Endothelial cell (in vitro differentiated cells): ENCODE measurements at regions not wholly inside any gene's neighbourhood (a gene's known extent, or its start where the extent isn't known, plus 50 kb on each side); places are given as distances from the start of the nearest gene placed in this dataset.

Experiments used
- DNase-seq: peaks from one replicate; pipeline ENCODE4 v3.0.0; 2021; ENCODE audit warnings: low spot score
- H3K27ac Mint-ChIP-seq: one replicate; pipeline ENCODE4 v1.8.0; 2021; ENCODE audit warnings: mixed read lengths, inconsistent platforms; ENCODE audit not compliant: unreplicated experiment
- H3K27me3 Mint-ChIP-seq: one replicate; pipeline ENCODE4 v1.8.0; 2021; ENCODE audit warnings: mild to moderate bottlenecking, moderate library complexity, mixed read lengths, inconsistent platforms; ENCODE audit not compliant: unreplicated experiment
- H3K36me3 Mint-ChIP-seq: one replicate; pipeline ENCODE4 v1.8.0; 2021; ENCODE audit warnings: mild to moderate bottlenecking, low read depth, mixed read lengths, inconsistent platforms; ENCODE audit not compliant: unreplicated experiment
- H3K4me1 Mint-ChIP-seq: one replicate; pipeline ENCODE4 v1.8.0; 2021; ENCODE audit warnings: mild to moderate bottlenecking, mixed read lengths, inconsistent platforms; ENCODE audit not compliant: unreplicated experiment
- H3K4me3 Mint-ChIP-seq: one replicate; pipeline ENCODE4 v1.8.0; 2021; ENCODE audit warnings: mild to moderate bottlenecking, mixed read lengths, inconsistent platforms; ENCODE audit not compliant: unreplicated experiment
- H3K9me3 Mint-ChIP-seq: one replicate; pipeline ENCODE4 v1.8.0; 2021; ENCODE audit warnings: mixed read lengths, inconsistent platforms; ENCODE audit not compliant: unreplicated experiment
- CTCF ChIP-seq: fragments of 200-600 bp; sonication (generic); IDR thresholded peaks from one replicate; pipeline ENCODE4 v1.5.0; 2021; ENCODE audit warnings: antibody characterized with exemption; ENCODE audit not compliant: unreplicated experiment

- H3K27ac Mint-ChIP-seq = no peak overlapping the region
- no peak overlapping the region for H3K4me3 Mint-ChIP-seq
- H3K27me3 Mint-ChIP-seq = peaks cover 12% of the 10 kb centered on the region
- no peaks in the 10 kb centered on the region for H3K4me1 Mint-ChIP-seq
- no peak for TF ChIP-seq CTCF
- DNase-seq = no peak
- no peaks in the 10 kb centered on the region for H3K9me3 Mint-ChIP-seq
- H3K36me3 Mint-ChIP-seq = no peaks in the 10 kb centered on the region
These were observed 50.2 kb upstream of the GALNT9 start for GRCh38 chr12:132379576-132379975.
